HFF-Myc (cell line): ENCODE measurements at regions not wholly inside any gene's neighbourhood (a gene's known extent, or its start where the extent isn't known, plus 50 kb on each side); places are given as distances from the start of the nearest gene placed in this dataset.

Source experiments
- DNase-seq: peaks from one replicate; pipeline ENCODE4 v3.0.0-alpha.2; 2011; ENCODE audit warnings: low read depth; ENCODE audit errors: extremely low read depth
- H3K4me3 ChIP-seq: replicated peaks from 2 replicates; pipeline ENCODE4 v1.5.1; 2011; ENCODE audit warnings: low read depth, mild to moderate bottlenecking, control low read depth, low read length
- TF ChIP-seq, protein P1 (sequence below): IDR thresholded peaks from 2 replicates; pipeline ENCODE4 v1.5.1; 2012; ENCODE audit warnings: mild to moderate bottlenecking, low read depth, low read length, control low read depth; ENCODE audit errors: missing control alignments

DNA sequence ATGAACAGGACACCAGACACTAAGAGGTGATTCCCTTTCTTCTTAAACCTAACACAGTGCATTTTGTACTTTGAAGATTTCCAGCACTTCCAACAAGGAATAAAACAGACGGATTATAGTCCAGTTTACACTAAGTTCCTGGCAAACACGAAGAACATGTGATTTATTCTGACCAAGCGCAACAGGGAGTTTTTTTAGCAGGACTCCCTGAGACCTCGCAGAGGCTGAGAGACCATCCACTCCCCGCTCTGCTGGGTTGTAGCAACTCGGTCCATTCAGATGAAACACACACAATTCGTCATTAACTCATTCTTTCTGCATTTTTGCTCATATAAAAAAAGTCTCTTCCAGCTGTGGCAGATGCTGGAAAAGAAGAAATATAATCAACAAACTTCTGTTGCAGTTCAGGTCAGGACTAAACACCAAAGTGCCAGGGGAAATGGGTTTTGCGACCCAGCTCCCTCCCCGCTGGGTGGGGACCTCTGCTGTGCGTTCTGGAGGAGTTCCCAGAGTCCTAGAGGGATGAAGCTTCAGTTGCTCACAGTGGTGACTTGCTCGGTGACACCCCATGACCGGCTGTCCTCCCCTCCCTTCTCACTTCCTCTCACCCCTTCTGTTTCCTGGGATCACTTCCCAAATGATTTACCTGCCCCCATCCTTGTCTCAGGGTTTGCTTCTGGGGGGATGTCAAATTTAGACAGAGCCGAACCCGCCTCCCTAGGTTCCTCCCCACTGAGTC lies 52.5 kb downstream of the KCNF1 start:
- no peak overlapping the region for H3K4me3 ChIP-seq
- TF ChIP-seq, protein P1, sequence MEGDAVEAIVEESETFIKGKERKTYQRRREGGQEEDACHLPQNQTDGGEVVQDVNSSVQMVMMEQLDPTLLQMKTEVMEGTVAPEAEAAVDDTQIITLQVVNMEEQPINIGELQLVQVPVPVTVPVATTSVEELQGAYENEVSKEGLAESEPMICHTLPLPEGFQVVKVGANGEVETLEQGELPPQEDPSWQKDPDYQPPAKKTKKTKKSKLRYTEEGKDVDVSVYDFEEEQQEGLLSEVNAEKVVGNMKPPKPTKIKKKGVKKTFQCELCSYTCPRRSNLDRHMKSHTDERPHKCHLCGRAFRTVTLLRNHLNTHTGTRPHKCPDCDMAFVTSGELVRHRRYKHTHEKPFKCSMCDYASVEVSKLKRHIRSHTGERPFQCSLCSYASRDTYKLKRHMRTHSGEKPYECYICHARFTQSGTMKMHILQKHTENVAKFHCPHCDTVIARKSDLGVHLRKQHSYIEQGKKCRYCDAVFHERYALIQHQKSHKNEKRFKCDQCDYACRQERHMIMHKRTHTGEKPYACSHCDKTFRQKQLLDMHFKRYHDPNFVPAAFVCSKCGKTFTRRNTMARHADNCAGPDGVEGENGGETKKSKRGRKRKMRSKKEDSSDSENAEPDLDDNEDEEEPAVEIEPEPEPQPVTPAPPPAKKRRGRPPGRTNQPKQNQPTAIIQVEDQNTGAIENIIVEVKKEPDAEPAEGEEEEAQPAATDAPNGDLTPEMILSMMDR, result no peak
- DNase-seq, result no peak

DNA sequence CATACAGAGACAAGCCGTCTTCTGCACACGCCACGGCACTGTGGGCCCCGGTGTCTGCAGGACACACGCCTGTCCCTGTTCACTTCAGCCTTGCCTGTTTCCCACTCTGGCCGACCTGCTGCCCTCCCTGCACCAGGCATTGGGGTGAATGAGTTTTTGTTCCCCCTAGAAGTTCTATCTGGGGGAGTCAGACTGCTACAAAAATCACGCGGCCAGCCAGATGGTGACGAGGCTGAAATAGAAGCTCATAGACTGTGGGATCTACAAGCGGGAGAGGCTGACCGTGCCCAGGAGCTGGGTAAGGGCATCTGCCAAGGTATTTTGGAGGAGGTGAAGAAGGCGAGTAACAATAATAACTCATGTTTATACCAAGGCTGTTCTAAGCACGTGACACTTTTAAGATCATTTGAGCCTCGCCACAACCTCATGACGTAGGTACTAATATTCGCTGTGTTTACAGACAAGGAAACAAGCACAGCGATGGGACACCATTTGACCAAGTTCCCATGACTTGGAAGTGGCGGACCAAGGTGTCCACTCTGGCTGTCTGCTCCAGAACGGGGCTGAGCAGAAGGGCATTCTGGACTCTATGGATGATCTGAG lies 53.6 kb downstream of the KCNF1 start:
- DNase-seq, result no peak
- TF ChIP-seq, protein P1, result no peak
- H3K4me3 ChIP-seq, result no peak overlapping the region

DNA sequence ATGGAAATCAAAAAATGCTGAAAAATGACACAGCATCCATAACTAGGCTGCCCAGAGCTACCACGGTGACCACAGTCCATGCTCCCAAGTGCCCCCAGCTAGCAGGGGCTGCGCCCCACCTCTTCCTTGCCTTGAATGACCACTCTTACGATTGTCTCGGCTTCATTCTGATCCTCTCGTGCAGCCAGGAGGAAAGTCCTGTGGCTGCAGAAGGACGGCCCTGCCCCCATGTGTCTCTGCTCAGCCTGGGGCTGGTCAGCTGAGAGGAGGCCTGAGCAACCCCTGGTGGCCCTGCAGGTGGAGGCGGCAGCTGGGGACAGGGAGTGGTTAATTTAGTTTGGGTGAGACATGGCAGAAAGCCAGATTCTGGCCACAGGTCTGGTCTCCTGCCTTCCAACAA lies 54.3 kb downstream of the KCNF1 start:
- no peak overlapping the region for H3K4me3 ChIP-seq
- DNase-seq, result no peak
- TF ChIP-seq, protein P1, result no peak

DNA sequence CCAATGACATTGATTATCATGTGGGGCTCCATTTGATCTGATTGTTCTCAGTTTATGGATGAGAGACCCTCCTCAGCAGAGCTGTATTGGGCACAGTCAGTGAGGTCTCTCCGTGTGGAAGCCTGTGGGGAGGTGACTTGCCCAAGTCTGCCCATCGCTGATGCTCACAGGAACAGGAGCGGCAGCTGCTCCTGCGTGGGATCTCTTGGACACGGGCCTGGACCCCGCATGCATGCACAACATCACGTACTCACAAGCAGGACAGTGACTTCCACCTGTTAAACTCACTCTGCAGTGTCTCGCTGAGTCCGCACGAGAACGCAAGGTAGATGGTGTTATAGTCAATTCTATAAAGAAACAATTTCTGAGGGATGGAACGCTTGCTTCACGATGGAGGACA lies 55.0 kb downstream of the KCNF1 start:
- H3K4me3 ChIP-seq, result no peak overlapping the region
- no peak for DNase-seq
- TF ChIP-seq, protein P1, result no peak

DNA sequence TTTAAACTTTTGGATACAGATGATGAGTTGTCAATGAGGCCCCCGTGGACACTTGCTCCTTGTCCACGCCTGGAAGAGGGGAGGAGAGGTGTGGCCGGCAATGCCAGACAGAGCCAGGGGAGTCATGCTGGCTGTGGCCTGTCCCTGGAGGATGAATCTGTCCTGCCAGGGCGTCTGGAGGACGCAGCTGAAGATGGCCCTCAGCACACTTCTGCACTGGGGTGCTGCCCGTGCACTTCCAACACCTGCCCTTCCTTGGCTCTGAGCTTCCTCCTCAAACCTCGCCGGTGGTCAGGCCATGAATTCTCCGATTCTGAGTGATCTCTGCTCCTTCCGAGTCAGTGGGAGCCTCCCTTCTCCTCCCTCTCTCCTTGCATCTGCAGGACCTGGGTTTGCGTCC lies 56.4 kb downstream of the KCNF1 start:
- H3K4me3 ChIP-seq, result no peak overlapping the region
- TF ChIP-seq, protein P1, result no peak
- DNase-seq, result no peak

DNA sequence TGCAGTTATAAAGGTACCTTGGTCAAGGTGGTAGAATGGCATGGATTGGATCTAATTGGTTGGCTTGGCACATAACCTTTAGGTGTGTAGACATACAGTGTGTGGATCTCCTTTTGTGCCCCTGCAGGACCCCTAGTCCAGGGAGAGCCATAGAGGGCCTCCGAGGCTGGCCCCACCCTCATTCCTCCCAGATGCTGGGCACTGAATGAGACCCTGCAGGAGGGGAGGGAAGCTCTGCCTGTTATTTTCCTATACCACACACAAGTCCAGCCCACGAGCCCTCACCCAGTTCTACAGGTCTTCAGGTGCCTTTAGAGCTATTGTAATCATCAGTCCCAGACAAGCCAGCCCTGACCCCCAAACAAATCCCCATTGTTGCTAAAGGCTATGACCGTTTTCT lies 58.9 kb downstream of the KCNF1 start:
- DNase-seq, result no peak
- TF ChIP-seq, protein P1, result no peak
- no peak overlapping the region for H3K4me3 ChIP-seq
